HEK293 (cell line): ENCODE measurements at regions not wholly inside any gene's neighbourhood (a gene's known extent, or its start where the extent isn't known, plus 50 kb on each side); places are given as distances from the start of the nearest gene placed in this dataset.

Source experiments
- CTCF ChIA-PET: fragments of 350-600 bp; formaldehyde crosslinking; extraction: SDS; loops from one replicate; lab custom pipeline; 2021; ENCODE audit warnings: antibody characterized with exemption; lab: Yijun Ruan, JAX
- POLR2A ChIA-PET: fragments of 300-600 bp; formaldehyde crosslinking; extraction: SDS; loops from one replicate; lab custom pipeline; 2020; ENCODE audit warnings: antibody characterized with exemption, inconsistent platforms; lab: Yijun Ruan, JAX
- H3K27ac ChIP-seq: fragments of 200-500 bp; sonication (Bioruptor generic); 2 replicates; pipeline ENCODE4 v1.5.1; 2014; ENCODE audit warnings: low read depth, low read length, control low read depth, inconsistent platforms; ENCODE audit errors: extremely low read depth
- H3K36me3 ChIP-seq, 2 experiments: fragments of 200-500 bp in 1 of 2; sonication (Bioruptor generic) in 1 of 2; 1 replicate in 1 of 2; 2 replicates in 1 of 2; pipeline ENCODE4 v1.5.1; 2014 to 2017; ENCODE audit warnings: inconsistent platforms in 2 of 2, low read length in 2 of 2; ENCODE audit not compliant: control insufficient read depth in 2 of 2, insufficient read depth in 1 of 2
- H3K4me1 ChIP-seq: fragments of 200-500 bp; sonication (Bioruptor generic); 2 replicates; pipeline ENCODE4 v1.5.1; 2014; ENCODE audit warnings: mild to moderate bottlenecking, low read length, inconsistent platforms; ENCODE audit not compliant: control insufficient read depth, insufficient read depth
- H3K4me3 ChIP-seq: 2 replicates; pipeline ENCODE4 v1.5.1; 2011; ENCODE audit warnings: low read depth, mild to moderate bottlenecking, control low read depth, low read length, moderate library complexity
- H3K9me3 ChIP-seq: fragments of 200-500 bp; sonication (Bioruptor generic); 2 replicates; pipeline ENCODE4 v1.5.1; 2014; ENCODE audit warnings: low read depth, low read length, inconsistent platforms; ENCODE audit not compliant: control insufficient read depth, insufficient read depth
- GLI2 ChIP-seq: fragments of 450-650 bp; formaldehyde crosslinking; IDR thresholded peaks from 2 replicates; pipeline ENCODE4; 2017; ENCODE audit warnings: missing biosample characterization, missing genetic modification characterization, low read depth, borderline replicate concordance
- HOXA7 ChIP-seq: sonication (generic); formaldehyde crosslinking; IDR thresholded peaks from 2 replicates; pipeline ENCODE4 v1.8.1; 2022; ENCODE audit warnings: missing genetic modification reagents, borderline replicate concordance
- MYNN ChIP-seq: fragments of 450-650 bp; formaldehyde crosslinking; IDR thresholded peaks from 2 replicates; pipeline ENCODE4 v1.5.1; 2016; ENCODE audit warnings: missing biosample characterization, missing genetic modification characterization, borderline replicate concordance
- SP3 ChIP-seq: fragments of 450-650 bp; formaldehyde crosslinking; IDR thresholded peaks from 2 replicates; pipeline ENCODE4 v1.5.1; 2016; ENCODE audit warnings: missing biosample characterization, missing genetic modification characterization
- TCF7L2 ChIP-seq: IDR thresholded peaks from 2 replicates; pipeline ENCODE4 v1.6.1; 2011; ENCODE audit warnings: low read depth, mild to moderate bottlenecking, inconsistent platforms, low read length, moderate library complexity, borderline replicate concordance
- TRIM28 ChIP-seq: IDR thresholded peaks from 2 replicates; pipeline ENCODE4 v1.6.1; 2011; ENCODE audit warnings: low read length, control low read depth, borderline replicate concordance
- ZBTB17 ChIP-seq: fragments of 450-650 bp; formaldehyde crosslinking; IDR thresholded peaks from 2 replicates; pipeline ENCODE4 v1.5.1; 2016; ENCODE audit warnings: missing biosample characterization, missing genetic modification characterization
- ZNF221 ChIP-seq: fragments of 450-650 bp; formaldehyde crosslinking; IDR thresholded peaks from 2 replicates; pipeline ENCODE4 v1.5.1; 2017; ENCODE audit warnings: missing biosample characterization, missing genetic modification characterization, borderline replicate concordance
- ZNF223 ChIP-seq: fragments of 450-650 bp; formaldehyde crosslinking; IDR thresholded peaks from 2 replicates; pipeline ENCODE4 v1.5.1; 2016; ENCODE audit warnings: missing biosample characterization, missing genetic modification characterization
- ZNF248 ChIP-seq: fragments of 450-650 bp; formaldehyde crosslinking; IDR thresholded peaks from 2 replicates; pipeline ENCODE4 v1.5.1; 2017; ENCODE audit warnings: missing biosample characterization, missing genetic modification characterization
- ZNF274 ChIP-seq, 2 experiments: fragments of 200-500 bp in 1 of 2; fragments of 450-650 bp in 1 of 2; sonication (Bioruptor generic) in 1 of 2; formaldehyde crosslinking in 1 of 2; IDR thresholded peaks; 2 replicates each; pipeline versions ENCODE4 v1.5.1 to v1.6.1; 2014 to 2016; ENCODE audit warnings: borderline replicate concordance in 1 of 2, inconsistent platforms in 1 of 2, low read length in 1 of 2, missing biosample characterization in 1 of 2, missing genetic modification characterization in 1 of 2
- ZNF311 ChIP-seq: fragments of 450-650 bp; formaldehyde crosslinking; IDR thresholded peaks from 2 replicates; pipeline ENCODE4 v1.5.1; 2017; ENCODE audit warnings: missing biosample characterization, missing genetic modification characterization, borderline replicate concordance
- ZNF354C ChIP-seq: fragments of 450-650 bp; formaldehyde crosslinking; IDR thresholded peaks from 2 replicates; pipeline ENCODE4 v1.5.1; 2016; ENCODE audit warnings: missing biosample characterization, missing genetic modification characterization, low read depth, borderline replicate concordance
- ZNF416 ChIP-seq: fragments of 450-650 bp; formaldehyde crosslinking; IDR thresholded peaks from 2 replicates; pipeline ENCODE4 v1.5.1; 2016; ENCODE audit warnings: missing biosample characterization, missing genetic modification characterization
- ZNF501 ChIP-seq: fragments of 450-650 bp; formaldehyde crosslinking; IDR thresholded peaks from 2 replicates; pipeline ENCODE4 v1.5.1; 2016; ENCODE audit warnings: missing biosample characterization, missing genetic modification characterization
- ZNF571 ChIP-seq: fragments of 450-650 bp; formaldehyde crosslinking; IDR thresholded peaks from 2 replicates; pipeline ENCODE4 v1.5.0; 2017; ENCODE audit warnings: missing biosample characterization, missing genetic modification characterization
- ZNF585B ChIP-seq: fragments of 450-650 bp; formaldehyde crosslinking; IDR thresholded peaks from 2 replicates; pipeline ENCODE4 v1.5.1; 2016; ENCODE audit warnings: missing biosample characterization, missing genetic modification characterization
- ZNF621 ChIP-seq: fragments of 450-650 bp; formaldehyde crosslinking; IDR thresholded peaks from 2 replicates; pipeline ENCODE4 v1.5.1; 2017; ENCODE audit warnings: missing biosample characterization, missing genetic modification characterization
- ZNF623 ChIP-seq: fragments of 450-650 bp; formaldehyde crosslinking; IDR thresholded peaks from 2 replicates; pipeline ENCODE4 v1.5.1; 2016; ENCODE audit warnings: missing biosample characterization, missing genetic modification characterization
- ZNF701 ChIP-seq: fragments of 450-650 bp; formaldehyde crosslinking; IDR thresholded peaks from 2 replicates; pipeline ENCODE4 v1.5.1; 2016; ENCODE audit warnings: missing biosample characterization, missing genetic modification characterization
- ZNF768 ChIP-seq: fragments of 450-650 bp; formaldehyde crosslinking; IDR thresholded peaks from 2 replicates; pipeline ENCODE4 v1.5.1; 2018; ENCODE audit warnings: missing biosample characterization, mild to moderate bottlenecking, missing genetic modification characterization
- ZNF843 ChIP-seq: fragments of 450-650 bp; formaldehyde crosslinking; IDR thresholded peaks from 2 replicates; pipeline ENCODE4 v1.5.1; 2016; ENCODE audit warnings: missing biosample characterization, missing genetic modification characterization
- TF ChIP-seq, protein P1 (sequence below): fragments of 450-650 bp; formaldehyde crosslinking; IDR thresholded peaks from 2 replicates; pipeline ENCODE4 v1.5.1; 2016; ENCODE audit warnings: missing biosample characterization, missing genetic modification characterization
- TF ChIP-seq, protein P2 (sequence below): fragments of 450-650 bp; formaldehyde crosslinking; IDR thresholded peaks from 2 replicates; pipeline ENCODE4 v1.5.1; 2017; ENCODE audit warnings: missing biosample characterization, mild to moderate bottlenecking, missing genetic modification characterization, moderate library complexity
- TF ChIP-seq, protein P3 (sequence below): fragments of 450-650 bp; formaldehyde crosslinking; IDR thresholded peaks from 2 replicates; pipeline ENCODE4 v1.5.1; 2016; ENCODE audit warnings: missing biosample characterization, missing genetic modification characterization
- TF ChIP-seq, protein P4 (sequence below): sonication (generic); formaldehyde crosslinking; IDR thresholded peaks from 2 replicates; pipeline ENCODE4 v1.8.1; 2022; ENCODE audit warnings: mild to moderate bottlenecking, moderate library complexity, missing genetic modification reagents

DNA sequence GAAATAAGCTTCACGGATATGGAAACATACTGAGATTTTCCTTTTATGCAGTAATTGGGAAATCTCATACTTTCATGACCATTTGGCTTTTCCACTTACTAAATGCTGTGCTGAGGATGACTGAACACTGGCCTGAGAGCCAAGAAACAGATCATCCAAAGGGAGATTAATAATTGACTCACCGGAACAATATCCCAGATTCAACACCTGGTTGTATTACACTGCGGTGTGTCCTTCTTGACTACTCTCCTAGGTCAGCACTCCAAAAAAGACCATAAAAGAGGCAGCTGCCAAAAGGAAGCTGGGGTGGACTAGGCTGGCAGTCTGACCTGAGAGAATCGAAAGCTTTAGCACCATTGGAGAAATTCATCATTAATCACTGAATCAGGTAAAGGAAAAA is 469.1 kb downstream of the CBLN2 start (continued):
- TF ChIP-seq, protein P1, sequence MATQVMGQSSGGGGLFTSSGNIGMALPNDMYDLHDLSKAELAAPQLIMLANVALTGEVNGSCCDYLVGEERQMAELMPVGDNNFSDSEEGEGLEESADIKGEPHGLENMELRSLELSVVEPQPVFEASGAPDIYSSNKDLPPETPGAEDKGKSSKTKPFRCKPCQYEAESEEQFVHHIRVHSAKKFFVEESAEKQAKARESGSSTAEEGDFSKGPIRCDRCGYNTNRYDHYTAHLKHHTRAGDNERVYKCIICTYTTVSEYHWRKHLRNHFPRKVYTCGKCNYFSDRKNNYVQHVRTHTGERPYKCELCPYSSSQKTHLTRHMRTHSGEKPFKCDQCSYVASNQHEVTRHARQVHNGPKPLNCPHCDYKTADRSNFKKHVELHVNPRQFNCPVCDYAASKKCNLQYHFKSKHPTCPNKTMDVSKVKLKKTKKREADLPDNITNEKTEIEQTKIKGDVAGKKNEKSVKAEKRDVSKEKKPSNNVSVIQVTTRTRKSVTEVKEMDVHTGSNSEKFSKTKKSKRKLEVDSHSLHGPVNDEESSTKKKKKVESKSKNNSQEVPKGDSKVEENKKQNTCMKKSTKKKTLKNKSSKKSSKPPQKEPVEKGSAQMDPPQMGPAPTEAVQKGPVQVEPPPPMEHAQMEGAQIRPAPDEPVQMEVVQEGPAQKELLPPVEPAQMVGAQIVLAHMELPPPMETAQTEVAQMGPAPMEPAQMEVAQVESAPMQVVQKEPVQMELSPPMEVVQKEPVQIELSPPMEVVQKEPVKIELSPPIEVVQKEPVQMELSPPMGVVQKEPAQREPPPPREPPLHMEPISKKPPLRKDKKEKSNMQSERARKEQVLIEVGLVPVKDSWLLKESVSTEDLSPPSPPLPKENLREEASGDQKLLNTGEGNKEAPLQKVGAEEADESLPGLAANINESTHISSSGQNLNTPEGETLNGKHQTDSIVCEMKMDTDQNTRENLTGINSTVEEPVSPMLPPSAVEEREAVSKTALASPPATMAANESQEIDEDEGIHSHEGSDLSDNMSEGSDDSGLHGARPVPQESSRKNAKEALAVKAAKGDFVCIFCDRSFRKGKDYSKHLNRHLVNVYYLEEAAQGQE (tag by site-specific recombination): no peak
- no peak for TF ChIP-seq ZNF768 (tag by site-specific recombination)

DNA sequence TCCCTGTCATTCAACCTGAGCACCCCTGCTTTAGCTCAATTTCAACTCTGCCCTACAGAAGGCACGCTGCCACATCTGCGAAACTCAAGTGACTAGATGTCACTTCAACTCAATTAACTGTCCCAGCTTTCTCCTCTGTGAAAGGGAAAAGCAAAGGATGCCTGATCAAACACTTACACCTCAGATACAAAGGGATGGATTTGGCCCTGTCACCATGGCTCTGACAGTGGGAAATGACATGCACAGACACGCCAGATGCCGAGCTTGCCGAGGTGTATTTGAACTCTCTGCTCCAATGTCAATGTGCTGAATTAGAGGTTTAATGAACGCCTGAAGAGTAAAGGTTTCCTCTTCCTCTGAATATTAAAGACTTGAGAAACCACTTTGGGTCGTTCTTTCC is 481.1 kb downstream of the CBLN2 start:
- TF ChIP-seq ZNF223 (tag by site-specific recombination) (no peak), ZNF585B (tag by site-specific recombination) (no peak), HOXA7 (CRISPR knock-in tag) (no peak), GLI2 (no peak), ZBTB17 (tag by site-specific recombination) (no peak), ZNF248 (tag by site-specific recombination) (no peak), ZNF354C (tag by site-specific recombination) (no peak), TRIM28 (no peak), ZNF843 (no peak), ZNF221 (tag by site-specific recombination) (no peak), ZNF501 (tag by site-specific recombination) (no peak)
- TF ChIP-seq, protein P2, sequence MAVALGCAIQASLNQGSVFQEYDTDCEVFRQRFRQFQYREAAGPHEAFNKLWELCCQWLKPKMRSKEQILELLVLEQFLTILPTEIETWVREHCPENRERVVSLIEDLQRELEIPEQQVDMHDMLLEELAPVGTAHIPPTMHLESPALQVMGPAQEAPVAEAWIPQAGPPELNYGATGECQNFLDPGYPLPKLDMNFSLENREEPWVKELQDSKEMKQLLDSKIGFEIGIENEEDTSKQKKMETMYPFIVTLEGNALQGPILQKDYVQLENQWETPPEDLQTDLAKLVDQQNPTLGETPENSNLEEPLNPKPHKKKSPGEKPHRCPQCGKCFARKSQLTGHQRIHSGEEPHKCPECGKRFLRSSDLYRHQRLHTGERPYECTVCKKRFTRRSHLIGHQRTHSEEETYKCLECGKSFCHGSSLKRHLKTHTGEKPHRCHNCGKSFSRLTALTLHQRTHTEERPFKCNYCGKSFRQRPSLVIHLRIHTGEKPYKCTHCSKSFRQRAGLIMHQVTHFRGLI: no peak
- TF ChIP-seq, protein P3, sequence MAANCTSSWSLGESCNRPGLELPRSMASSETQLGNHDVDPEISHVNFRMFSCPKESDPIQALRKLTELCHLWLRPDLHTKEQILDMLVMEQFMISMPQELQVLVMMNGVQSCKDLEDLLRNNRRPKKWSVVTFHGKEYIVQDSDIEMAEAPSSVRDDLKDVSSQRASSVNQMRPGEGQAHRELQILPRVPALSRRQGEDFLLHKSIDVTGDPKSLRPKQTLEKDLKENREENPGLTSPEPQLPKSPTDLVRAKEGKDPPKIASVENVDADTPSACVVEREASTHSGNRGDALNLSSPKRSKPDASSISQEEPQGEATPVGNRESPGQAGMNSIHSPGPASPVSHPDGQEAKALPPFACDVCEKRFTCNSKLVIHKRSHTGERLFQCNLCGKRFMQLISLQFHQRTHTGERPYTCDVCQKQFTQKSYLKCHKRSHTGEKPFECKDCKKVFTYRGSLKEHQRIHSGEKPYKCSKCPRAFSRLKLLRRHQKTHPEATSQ (tag by site-specific recombination): no peak
- TF ChIP-seq, protein P4, sequence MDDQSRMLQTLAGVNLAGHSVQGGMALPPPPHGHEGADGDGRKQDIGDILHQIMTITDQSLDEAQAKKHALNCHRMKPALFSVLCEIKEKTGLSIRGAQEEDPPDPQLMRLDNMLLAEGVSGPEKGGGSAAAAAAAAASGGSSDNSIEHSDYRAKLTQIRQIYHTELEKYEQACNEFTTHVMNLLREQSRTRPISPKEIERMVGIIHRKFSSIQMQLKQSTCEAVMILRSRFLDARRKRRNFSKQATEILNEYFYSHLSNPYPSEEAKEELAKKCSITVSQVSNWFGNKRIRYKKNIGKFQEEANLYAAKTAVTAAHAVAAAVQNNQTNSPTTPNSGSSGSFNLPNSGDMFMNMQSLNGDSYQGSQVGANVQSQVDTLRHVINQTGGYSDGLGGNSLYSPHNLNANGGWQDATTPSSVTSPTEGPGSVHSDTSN (CRISPR knock-in tag): no peak

DNA sequence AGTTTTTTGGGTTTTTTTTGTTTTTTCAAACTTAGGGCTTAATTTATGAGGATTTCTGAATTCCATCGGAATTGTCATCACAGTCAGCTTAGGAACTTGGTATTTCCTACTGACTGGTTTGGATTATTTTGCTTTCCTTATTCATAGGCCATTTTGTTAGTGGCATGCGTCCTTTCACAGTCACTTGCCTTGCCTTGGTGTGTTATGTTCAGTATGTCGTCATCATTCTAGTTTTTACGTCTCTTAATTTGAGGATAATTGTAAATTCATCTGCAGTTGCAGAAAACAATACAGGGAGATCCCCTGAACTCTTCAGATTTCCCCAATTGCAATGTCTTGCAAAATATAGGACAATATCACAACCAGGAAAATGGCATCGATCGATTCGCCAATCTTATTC is 485.3 kb downstream of the CBLN2 start:
- POLR2A ChIA-PET: no interaction called here
- Histone ChIP-seq H3K27ac (no peak overlapping the region), H3K36me3 (no peaks in the 10 kb centered on the region), H3K4me1 (no peaks in the 10 kb centered on the region), H3K4me3 (no peak overlapping the region), H3K9me3 (no peaks in the 10 kb centered on the region)
- CTCF ChIA-PET: no interaction called here
- TF ChIP-seq ZNF701 (no peak), ZNF623 (tag by site-specific recombination) (no peak), TCF7L2 (no peak), ZNF311 (tag by site-specific recombination) (no peak), ZNF274 (IDR thresholded peaks at IDR 0.05; ENCODE audit: low read length) (no peak), ZNF274 (tag by site-specific recombination; IDR thresholded peaks at IDR 0.05; ENCODE audit: borderline replicate concordance) (no peak), ZNF621 (tag by site-specific recombination) (no peak), ZNF416 (tag by site-specific recombination) (no peak), SP3 (no peak), ZNF571 (no peak), MYNN (tag by site-specific recombination) (no peak)
- TF ChIP-seq, protein P3 (tag by site-specific recombination): no peak

More for the DNA sequence above, 481.1 kb downstream of the CBLN2 start:
- no peaks in the 10 kb centered on the region for H3K9me3 ChIP-seq
- no peaks in the 10 kb centered on the region for H3K4me1 ChIP-seq
- no peak overlapping the region for H3K4me3 ChIP-seq
- POLR2A ChIA-PET: no interaction called here
- H3K27ac ChIP-seq: no peak overlapping the region
- no peaks in the 10 kb centered on the region for H3K36me3 ChIP-seq
- CTCF ChIA-PET: no interaction called here
